T-cell (primary cell): ENCODE measurements at regions not wholly inside any gene's neighbourhood (a gene's known extent, or its start where the extent isn't known, plus 50 kb on each side); places are given as distances from the start of the nearest gene placed in this dataset.

Experiments used
- ATAC-seq, 4 experiments: fragments of 200-7000 bp in 3 of 4; fragments of 150-1000 bp in 1 of 4; cut with Tn5 transposase; replicated peaks in 1 of 4; 1 replicate in 3 of 4; 2 replicates in 1 of 4; pipeline ENCODE4 v1.10.0; 2021; ENCODE audit warnings: moderate library complexity in 3 of 4, mild to moderate bottlenecking in 2 of 4, moderate number of reproducible peaks in 1 of 4
- CTCF ChIA-PET, 2 donors: fragments of 300-600 bp; sonication (Branson Sonifier 250); formaldehyde crosslinking; loops; one replicate each; lab custom pipeline; 2022; ENCODE audit warnings: antibody characterized with exemption in 2 of 2; lab: Charles Lee
- POLR2A ChIA-PET, 2 donors: fragments of 300-600 bp; sonication (Branson Sonifier 250); formaldehyde crosslinking; loops; one replicate each; lab custom pipeline; 2022; ENCODE audit warnings: antibody characterized with exemption in 2 of 2; lab: Charles Lee
- DNase-seq, 35 experiments: peaks; one replicate each; pipeline versions ENCODE4 v3.0.0 to v3.0.0-alpha.2; 2013 to 2023
- H3K27ac ChIP-seq: one replicate; pipeline ENCODE4 v1.5.1; 2013; ENCODE audit warnings: low read length
- H3K27me3 ChIP-seq, 2 experiments: replicated peaks in 1 of 2; 1 replicate in 1 of 2; 2 replicates in 1 of 2; pipeline versions ENCODE4 v1.6.1 to v1.7.0; 2013; ENCODE audit warnings: low read length in 1 of 2, mixed read lengths in 1 of 2; ENCODE audit not compliant: control insufficient read depth in 2 of 2, insufficient read depth in 2 of 2; ENCODE audit errors: extremely low read depth in 1 of 2
- H3K36me3 ChIP-seq, 2 donors: 1 replicate in 1 of 2; 2 replicates in 1 of 2; pipeline versions ENCODE4 v1.6.1 to v1.7.0; 2013; ENCODE audit warnings: low read length in 1 of 2; ENCODE audit not compliant: control insufficient read depth in 2 of 2, insufficient read depth in 1 of 2; ENCODE audit errors: extremely low read depth in 1 of 2
- H3K4me1 ChIP-seq, 2 experiments: 1 replicate in 1 of 2; 2 replicates in 1 of 2; pipeline versions ENCODE4 v1.6.1 to v1.7.0; 2013; ENCODE audit warnings: low read length in 2 of 2, mixed read lengths in 1 of 2; ENCODE audit not compliant: insufficient read depth in 2 of 2, control insufficient read depth in 1 of 2; ENCODE audit errors: extremely low read depth in 1 of 2
- H3K4me3 ChIP-seq, 2 donors: 1 replicate in 1 of 2; 2 replicates in 1 of 2; pipeline versions ENCODE4 v1.5.1 to v1.7.0; 2013; ENCODE audit warnings: mild to moderate bottlenecking in 2 of 2, low read length in 1 of 2, moderate library complexity in 1 of 2; ENCODE audit not compliant: control insufficient read depth in 1 of 2; ENCODE audit errors: extremely low read depth in 1 of 2
- H3K9me3 ChIP-seq: 2 replicates; pipeline ENCODE4 v1.7.0; 2013
- H3K27ac Mint-ChIP-seq, 2 donors: one replicate each; pipeline ENCODE4 v1.8.0; 2020 to 2021; ENCODE audit warnings: mild to moderate bottlenecking in 2 of 2, mixed read lengths in 2 of 2
- H3K27me3 Mint-ChIP-seq, 2 donors: one replicate each; pipeline ENCODE4 v1.8.0; 2021 to 2022; ENCODE audit warnings: mixed read lengths in 2 of 2
- H3K36me3 Mint-ChIP-seq: one replicate; pipeline ENCODE4 v1.8.0; 2021; ENCODE audit warnings: mixed read lengths
- H3K4me1 Mint-ChIP-seq, 3 donors: one replicate each; pipeline ENCODE4 v1.8.0; 2020 to 2022; ENCODE audit warnings: mixed read lengths in 3 of 3, mild to moderate bottlenecking in 1 of 3
- H3K4me3 Mint-ChIP-seq, 3 donors: one replicate each; pipeline ENCODE4 v1.8.0; 2020 to 2022; ENCODE audit warnings: mild to moderate bottlenecking in 3 of 3, mixed read lengths in 3 of 3, moderate library complexity in 3 of 3
- H3K9me3 Mint-ChIP-seq, 3 donors: one replicate each; pipeline ENCODE4 v1.8.0; 2020 to 2022; ENCODE audit warnings: mixed read lengths in 3 of 3
- WGBS: methylation state at CpG from one replicate; pipeline ENCODE4 v1.1.5; 2013; ENCODE audit warnings: missing lambda C conversion rate; ENCODE audit not compliant: insufficient coverage; 5-methylcytosine and 5-hydroxymethylcytosine counted together

GRCh38 chrX:4253092-4253491, 539.6 kb upstream of the PRKX start:
- peak in 2 of 4 experiments; percentile 26 to 40 for ATAC-seq

DNA sequence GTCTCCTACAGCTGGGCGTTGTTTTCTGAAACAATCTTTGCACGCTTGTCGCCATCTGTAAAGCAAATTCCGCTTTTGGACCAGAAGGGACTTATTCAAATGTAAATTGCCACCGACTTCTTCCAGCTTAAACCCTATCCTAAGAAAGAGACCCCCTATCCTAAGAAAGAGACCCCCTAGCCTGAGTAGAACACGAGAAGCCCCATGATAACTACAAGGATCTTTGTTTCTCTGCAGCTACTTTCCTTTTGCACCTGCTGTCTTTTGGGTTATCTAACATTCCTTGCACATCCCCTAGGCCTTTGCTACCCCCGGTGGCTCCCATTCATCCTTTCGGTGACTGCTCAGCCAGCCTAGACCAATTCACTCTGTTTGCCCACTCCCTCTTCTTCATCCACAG, 536.0 kb upstream of the PRKX start:
- ATAC-seq: no peak
- POLR2A ChIA-PET: interaction anchor here in 1 of 2 donors (0.6 kb wide), 1 partner anchor 153 kb away, joined by 4 read pairs; no protein-coding TSS in a partner anchor
- Mint-ChIP-seq H3K4me1 (peaks cover 7 to 10% (median 10%) of the 10 kb centered on the region in 3 donors), H3K36me3 (no peaks in the 10 kb centered on the region), H3K27me3 (no peaks in the 10 kb centered on the region), H3K27ac (no peak overlapping the region), H3K4me3 (no peak overlapping the region), H3K9me3 (peaks cover 8 to 16% (median 11%) of the 10 kb centered on the region in 3 donors)
- H3K27ac ChIP-seq: no peak overlapping the region
- no peaks in the 10 kb centered on the region for H3K36me3 ChIP-seq
- no peak overlapping the region for H3K4me3 ChIP-seq
- no peaks in the 10 kb centered on the region for H3K4me1 ChIP-seq
- H3K9me3 ChIP-seq: no peaks in the 10 kb centered on the region
- DNase-seq: no peak
- 73% methylated on average over 3 of the region's 8 CpGs for WGBS
- no peaks in the 10 kb centered on the region for H3K27me3 ChIP-seq
- CTCF ChIA-PET: no interaction called here

More at GRCh38 chrX:4253092-4253491, 539.6 kb upstream of the PRKX start:
- Histone ChIP-seq H3K4me1 (no peaks in the 10 kb centered on the region), H3K9me3 (no peaks in the 10 kb centered on the region), H3K4me3 (no peak overlapping the region), H3K27ac (no peak overlapping the region), H3K36me3 (no peaks in the 10 kb centered on the region), H3K27me3 (no peaks in the 10 kb centered on the region)
- ChIA-PET POLR2A (no interaction called here), CTCF (no interaction called here)
- no peak for DNase-seq
- H3K4me3 Mint-ChIP-seq: peak overlapping the region in 1 of 3 donors; percentile 57
- peaks cover 7 to 10% (median 10%) of the 10 kb centered on the region in 3 donors for H3K4me1 Mint-ChIP-seq
- no peaks in the 10 kb centered on the region for H3K36me3 Mint-ChIP-seq
- no CpG with 5 or more reads among the region's 2 CpGs for WGBS
- no peaks in the 10 kb centered on the region for H3K27me3 Mint-ChIP-seq
- peaks cover 11 to 20% (median 12%) of the 10 kb centered on the region in 3 donors for H3K9me3 Mint-ChIP-seq
- peak overlapping the region; percentile 42 to 90 for H3K27ac Mint-ChIP-seq

GRCh38 chrX:4243759-4244158, 530.3 kb upstream of the PRKX start:
- peaks cover 0 to 4% (median 0%) of the 10 kb centered on the region in 3 donors for H3K4me1 Mint-ChIP-seq
- no peaks in the 10 kb centered on the region for H3K4me1 ChIP-seq
- no peak overlapping the region for H3K27ac Mint-ChIP-seq
- no peak overlapping the region for H3K27ac ChIP-seq
- DNase-seq: no peak
- H3K36me3 ChIP-seq: no peaks in the 10 kb centered on the region
- no peaks in the 10 kb centered on the region for H3K36me3 Mint-ChIP-seq
- H3K9me3 Mint-ChIP-seq: peaks cover 0 to 9% (median 7%) of the 10 kb centered on the region in 3 donors
- ChIA-PET CTCF (no interaction called here), POLR2A (no interaction called here)
- ATAC-seq: no peak
- H3K4me3 ChIP-seq: no peak overlapping the region
- H3K27me3 Mint-ChIP-seq: no peaks in the 10 kb centered on the region
- H3K9me3 ChIP-seq: peaks cover 6% of the 10 kb centered on the region
- no peak overlapping the region for H3K4me3 Mint-ChIP-seq
- WGBS: no CpG with 5 or more reads among the region's 2 CpGs
- no peaks in the 10 kb centered on the region for H3K27me3 ChIP-seq

DNA sequence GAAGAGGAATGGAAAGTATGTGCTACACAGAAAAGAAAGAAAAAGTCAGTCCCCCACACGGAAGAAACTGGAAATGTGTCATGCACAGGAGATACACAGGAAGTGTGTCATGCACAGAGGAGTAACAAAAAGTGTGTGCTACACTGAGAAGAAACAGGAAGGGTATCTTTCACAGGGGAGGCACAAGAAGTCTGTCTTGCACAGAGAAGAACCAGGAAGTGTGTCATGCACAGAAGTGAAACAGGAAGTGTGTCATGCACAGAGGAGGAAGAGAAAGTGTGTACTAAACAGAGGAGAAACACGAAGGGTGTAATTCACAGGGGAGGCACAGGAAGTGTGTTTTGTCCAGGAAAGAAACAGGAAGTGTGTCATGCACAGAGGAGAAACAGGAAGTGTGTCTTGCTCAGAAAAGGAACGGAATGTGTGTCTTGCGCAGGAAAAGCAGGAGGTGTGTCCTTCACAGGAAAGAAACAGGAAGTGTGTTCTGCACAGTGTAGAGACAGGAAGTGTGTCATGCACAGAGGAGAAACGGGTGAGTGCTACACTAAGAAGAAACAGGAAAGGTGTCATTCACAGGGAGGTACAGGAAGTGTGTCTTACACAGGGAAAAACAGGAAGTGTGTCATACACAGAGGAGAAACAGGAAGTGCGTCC, 527.2 kb upstream of the PRKX start:
- POLR2A ChIA-PET: no interaction called here
- no peak overlapping the region for H3K4me3 Mint-ChIP-seq
- no peaks in the 10 kb centered on the region for H3K27me3 Mint-ChIP-seq
- H3K9me3 Mint-ChIP-seq: peaks cover 4 to 7% (median 7%) of the 10 kb centered on the region in 3 donors
- DNase-seq: peak in 23 of 35 experiments; percentile 0 to 60 (median 18)
- H3K27me3 ChIP-seq: no peaks in the 10 kb centered on the region
- ATAC-seq: peak; percentile 23 to 87 (median 62)
- peak overlapping the region; percentile 7 to 12 for H3K4me3 ChIP-seq
- CTCF ChIA-PET: no interaction called here
- no peaks in the 10 kb centered on the region for H3K4me1 ChIP-seq
- 25% methylated on average over 4 of the region's 6 CpGs for WGBS
- peaks cover 11% of the 10 kb centered on the region for H3K9me3 ChIP-seq
- H3K36me3 ChIP-seq: no peaks in the 10 kb centered on the region
- peak overlapping the region; percentile 60 for H3K27ac ChIP-seq
- H3K36me3 Mint-ChIP-seq: no peaks in the 10 kb centered on the region
- peaks cover 0 to 4% (median 0%) of the 10 kb centered on the region in 3 donors for H3K4me1 Mint-ChIP-seq
- no peak overlapping the region for H3K27ac Mint-ChIP-seq

GRCh38 chrX:4239650-4240540, 526.4 kb upstream of the PRKX start:
- Mint-ChIP-seq H3K36me3 (no peaks in the 10 kb centered on the region), H3K9me3 (peaks cover 6 to 9% (median 7%) of the 10 kb centered on the region in 3 donors), H3K27ac (no peak overlapping the region), H3K4me3 (no peak overlapping the region), H3K27me3 (no peaks in the 10 kb centered on the region), H3K4me1 (peaks cover 0 to 4% (median 0%) of the 10 kb centered on the region in 3 donors)
- ChIA-PET CTCF (no interaction called here), POLR2A (no interaction called here)
- peak in 2 of 4 experiments; percentile 19 to 43 for ATAC-seq
- Histone ChIP-seq H3K4me3 (peak overlapping the region in 1 of 2 donors; percentile 12), H3K27ac (peak overlapping the region; percentile 60), H3K36me3 (no peaks in the 10 kb centered on the region), H3K27me3 (no peaks in the 10 kb centered on the region), H3K9me3 (peaks cover 11% of the 10 kb centered on the region), H3K4me1 (no peaks in the 10 kb centered on the region)
- 36% methylated on average over 3 of the region's 5 CpGs for WGBS
- DNase-seq: peak in 5 of 35 experiments; percentile 7 to 33 (median 17)

GRCh38 chrX:4238916-4239315, 525.5 kb upstream of the PRKX start:
- Histone ChIP-seq H3K36me3 (no peaks in the 10 kb centered on the region), H3K4me1 (no peaks in the 10 kb centered on the region), H3K9me3 (peaks cover 11% of the 10 kb centered on the region), H3K27me3 (no peaks in the 10 kb centered on the region), H3K27ac (no peak overlapping the region), H3K4me3 (no peak overlapping the region)
- ChIA-PET CTCF (no interaction called here), POLR2A (no interaction called here)
- no CpG with 5 or more reads among the region's 3 CpGs for WGBS
- no peak overlapping the region for H3K4me3 Mint-ChIP-seq
- ATAC-seq (no peak), DNase-seq (no peak)
- peaks cover 0 to 4% (median 0%) of the 10 kb centered on the region in 3 donors for H3K4me1 Mint-ChIP-seq
- no peaks in the 10 kb centered on the region for H3K36me3 Mint-ChIP-seq
- H3K9me3 Mint-ChIP-seq: peaks cover 9 to 13% (median 11%) of the 10 kb centered on the region in 3 donors
- no peaks in the 10 kb centered on the region for H3K27me3 Mint-ChIP-seq
- no peak overlapping the region for H3K27ac Mint-ChIP-seq
